GM12872 (cell line): ENCODE measurements at regions not wholly inside any gene's neighbourhood (a gene's known extent, or its start where the extent isn't known, plus 50 kb on each side); places are given as distances from the start of the nearest gene placed in this dataset.

ENCODE experiments used
- TF ChIP-seq, protein P1 (sequence below): IDR thresholded peaks from 3 replicates; pipeline ENCODE4 v1.5.1; 2011; ENCODE audit warnings: low read depth, mild to moderate bottlenecking, low read length, moderate library complexity; ENCODE audit not compliant: insufficient read depth

DNA sequence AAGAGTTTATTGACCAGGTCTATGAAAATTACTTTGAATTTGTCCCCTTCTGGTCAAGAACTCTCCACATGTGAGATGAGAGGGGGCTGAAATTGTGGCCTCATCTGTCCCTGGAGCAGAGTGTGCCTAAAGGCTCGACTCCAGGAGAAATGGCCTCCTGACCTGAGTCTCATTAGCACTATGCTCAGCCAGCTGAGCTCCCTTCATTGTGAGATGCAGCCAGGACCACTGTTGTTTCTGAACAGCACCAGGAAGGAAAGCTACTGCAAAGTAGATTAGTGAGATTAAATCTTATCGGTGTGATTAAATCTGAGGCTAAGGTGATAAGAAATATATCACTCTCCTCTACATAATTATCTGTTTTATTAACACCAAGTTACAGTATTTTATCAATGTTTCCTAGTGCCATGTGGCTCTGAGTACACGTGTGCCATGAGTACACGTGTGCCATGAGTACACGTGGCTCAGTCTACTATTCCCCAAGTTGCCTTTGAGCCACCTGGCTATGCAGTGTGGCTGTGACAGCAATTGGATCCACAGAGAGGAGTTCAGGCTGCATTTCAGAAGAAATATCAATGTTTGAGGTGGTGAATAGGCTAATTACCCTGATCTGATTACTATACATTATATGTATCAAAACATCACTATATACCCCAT, 126.9 kb downstream of the IPMK start:
- TF ChIP-seq, protein P1, sequence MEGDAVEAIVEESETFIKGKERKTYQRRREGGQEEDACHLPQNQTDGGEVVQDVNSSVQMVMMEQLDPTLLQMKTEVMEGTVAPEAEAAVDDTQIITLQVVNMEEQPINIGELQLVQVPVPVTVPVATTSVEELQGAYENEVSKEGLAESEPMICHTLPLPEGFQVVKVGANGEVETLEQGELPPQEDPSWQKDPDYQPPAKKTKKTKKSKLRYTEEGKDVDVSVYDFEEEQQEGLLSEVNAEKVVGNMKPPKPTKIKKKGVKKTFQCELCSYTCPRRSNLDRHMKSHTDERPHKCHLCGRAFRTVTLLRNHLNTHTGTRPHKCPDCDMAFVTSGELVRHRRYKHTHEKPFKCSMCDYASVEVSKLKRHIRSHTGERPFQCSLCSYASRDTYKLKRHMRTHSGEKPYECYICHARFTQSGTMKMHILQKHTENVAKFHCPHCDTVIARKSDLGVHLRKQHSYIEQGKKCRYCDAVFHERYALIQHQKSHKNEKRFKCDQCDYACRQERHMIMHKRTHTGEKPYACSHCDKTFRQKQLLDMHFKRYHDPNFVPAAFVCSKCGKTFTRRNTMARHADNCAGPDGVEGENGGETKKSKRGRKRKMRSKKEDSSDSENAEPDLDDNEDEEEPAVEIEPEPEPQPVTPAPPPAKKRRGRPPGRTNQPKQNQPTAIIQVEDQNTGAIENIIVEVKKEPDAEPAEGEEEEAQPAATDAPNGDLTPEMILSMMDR, result no peak

- TF ChIP-seq, protein P1, result no peak
These were observed 127.6 kb downstream of the IPMK start for GRCh38 chr10:58140054-58140453.

DNA sequence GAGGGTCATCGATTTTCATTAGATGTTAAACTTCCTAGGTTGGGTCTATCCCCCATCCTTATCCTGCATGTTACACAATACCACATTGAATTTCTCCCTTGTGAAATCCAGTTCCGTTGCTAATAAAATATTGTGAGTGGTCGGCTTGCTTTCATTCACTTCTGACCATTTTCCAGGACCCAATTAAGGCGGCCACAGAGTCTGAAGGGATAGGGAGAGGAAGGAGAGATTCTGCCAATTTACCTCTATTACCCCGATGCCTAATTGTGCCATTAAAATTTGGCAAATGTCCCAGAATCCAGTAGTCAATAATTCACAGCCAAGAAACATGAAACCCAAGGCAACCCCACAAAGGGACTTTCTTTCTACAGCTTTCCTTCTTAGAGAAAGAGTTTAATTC, 129.9 kb downstream of the IPMK start:
- TF ChIP-seq, protein P1, result no peak

GRCh38 chr10:58115218-58116050, 152.3 kb downstream of the IPMK start:
- TF ChIP-seq, protein P1, result no peak

DNA sequence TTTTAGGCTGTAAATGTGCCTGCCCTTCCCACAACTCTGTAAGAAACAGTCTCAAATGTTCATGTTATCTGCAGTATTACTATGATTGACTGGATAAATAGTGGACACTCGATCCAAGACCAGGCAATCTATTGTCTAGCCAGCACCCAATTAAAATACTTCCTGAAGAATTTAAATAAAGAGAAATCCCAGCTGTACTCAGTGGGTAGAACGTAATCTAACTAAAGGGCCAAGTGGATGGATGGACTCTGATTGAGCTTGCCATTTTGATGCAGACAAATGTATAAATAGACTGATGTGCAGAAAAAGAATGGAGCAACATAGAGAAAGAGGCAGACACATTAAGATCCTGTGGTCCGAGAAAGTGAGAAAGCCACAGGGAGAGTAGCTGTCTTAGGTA, 158.0 kb downstream of the IPMK start:
- TF ChIP-seq, protein P1, result no peak

DNA sequence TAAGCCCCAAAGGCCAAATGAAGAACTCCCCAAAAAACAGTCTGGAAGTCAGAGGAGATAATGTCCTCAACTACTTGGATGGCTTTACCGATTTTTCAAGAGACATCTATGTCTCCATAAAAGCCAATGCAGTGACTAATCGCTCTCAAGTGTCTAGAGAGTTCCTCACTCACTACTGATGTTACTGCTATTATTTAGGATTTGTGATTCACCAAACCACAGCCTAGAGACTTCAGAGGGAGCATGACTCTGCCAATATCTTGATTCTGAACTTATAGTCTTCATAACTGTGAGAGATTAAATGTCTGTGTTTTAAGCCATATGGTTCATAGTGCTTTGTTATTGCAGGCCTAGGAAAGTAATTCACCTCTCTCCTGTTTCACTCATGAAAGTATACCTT, 160.2 kb downstream of the IPMK start:
- TF ChIP-seq, protein P1, result no peak

GRCh38 chr10:58106211-58107035, 161.3 kb downstream of the IPMK start:
- TF ChIP-seq, protein P1, result no peak
